Bronchial epithelial cell (primary cell): ENCODE measurements at regions not wholly inside any gene's neighbourhood (a gene's known extent, or its start where the extent isn't known, plus 50 kb on each side); places are given as distances from the start of the nearest gene placed in this dataset.

Experiments
- DNase-seq: peaks from one replicate; pipeline ENCODE4 v3.0.0-alpha.2; 2010; ENCODE audit warnings: low read depth
- FAIRE-seq: peaks from 2 replicates; lab custom pipeline; 2011; peaks lifted over from hg19 to GRCh38; lab: Jason Lieb, UNC
- H3K27me3 ChIP-seq: 2 replicates; pipeline ENCODE4 v1.5.1; 2011; ENCODE audit warnings: low read length; ENCODE audit not compliant: control insufficient read depth, insufficient read depth
- H3K36me3 ChIP-seq: 2 replicates; pipeline ENCODE4 v1.5.1; 2011; ENCODE audit warnings: low read length; ENCODE audit not compliant: control insufficient read depth, insufficient read depth
- H3K4me3 ChIP-seq: 2 replicates; pipeline ENCODE4 v1.5.1; 2011; ENCODE audit warnings: mild to moderate bottlenecking, low read depth, low read length, control low read depth
- TF ChIP-seq, protein P1 (sequence below): IDR thresholded peaks from 2 replicates; pipeline ENCODE4 v1.5.1; 2011; ENCODE audit warnings: mild to moderate bottlenecking, moderate library complexity, low read length, control low read depth, inconsistent platforms; ENCODE audit not compliant: insufficient read depth, severe bottlenecking

DNA sequence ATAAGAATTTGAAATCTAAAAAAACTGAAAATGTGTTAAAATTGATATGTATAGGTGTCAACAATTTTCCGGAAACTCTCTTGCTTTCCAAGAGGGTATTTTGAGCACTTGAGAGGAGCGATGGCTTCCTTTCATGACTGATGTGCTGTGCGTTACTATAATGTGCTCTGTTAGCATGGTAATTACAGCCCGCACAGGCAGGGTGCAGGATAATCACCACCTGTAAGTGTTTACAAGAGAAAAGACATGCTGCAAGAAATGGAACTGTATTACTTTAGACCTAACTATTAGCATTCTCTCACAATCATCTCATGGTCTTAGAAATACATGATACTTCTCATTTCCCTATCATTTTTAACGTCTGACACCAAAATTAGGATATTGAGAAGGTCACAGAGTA is 92.4 kb upstream of the ADARB2 start:
- H3K27me3 ChIP-seq: no peaks in the 10 kb centered on the region
- no peaks in the 10 kb centered on the region for H3K36me3 ChIP-seq
- TF ChIP-seq, protein P1, sequence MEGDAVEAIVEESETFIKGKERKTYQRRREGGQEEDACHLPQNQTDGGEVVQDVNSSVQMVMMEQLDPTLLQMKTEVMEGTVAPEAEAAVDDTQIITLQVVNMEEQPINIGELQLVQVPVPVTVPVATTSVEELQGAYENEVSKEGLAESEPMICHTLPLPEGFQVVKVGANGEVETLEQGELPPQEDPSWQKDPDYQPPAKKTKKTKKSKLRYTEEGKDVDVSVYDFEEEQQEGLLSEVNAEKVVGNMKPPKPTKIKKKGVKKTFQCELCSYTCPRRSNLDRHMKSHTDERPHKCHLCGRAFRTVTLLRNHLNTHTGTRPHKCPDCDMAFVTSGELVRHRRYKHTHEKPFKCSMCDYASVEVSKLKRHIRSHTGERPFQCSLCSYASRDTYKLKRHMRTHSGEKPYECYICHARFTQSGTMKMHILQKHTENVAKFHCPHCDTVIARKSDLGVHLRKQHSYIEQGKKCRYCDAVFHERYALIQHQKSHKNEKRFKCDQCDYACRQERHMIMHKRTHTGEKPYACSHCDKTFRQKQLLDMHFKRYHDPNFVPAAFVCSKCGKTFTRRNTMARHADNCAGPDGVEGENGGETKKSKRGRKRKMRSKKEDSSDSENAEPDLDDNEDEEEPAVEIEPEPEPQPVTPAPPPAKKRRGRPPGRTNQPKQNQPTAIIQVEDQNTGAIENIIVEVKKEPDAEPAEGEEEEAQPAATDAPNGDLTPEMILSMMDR: no peak
- no peak overlapping the region for H3K4me3 ChIP-seq
- no peak for FAIRE-seq
- DNase-seq: no peak

DNA sequence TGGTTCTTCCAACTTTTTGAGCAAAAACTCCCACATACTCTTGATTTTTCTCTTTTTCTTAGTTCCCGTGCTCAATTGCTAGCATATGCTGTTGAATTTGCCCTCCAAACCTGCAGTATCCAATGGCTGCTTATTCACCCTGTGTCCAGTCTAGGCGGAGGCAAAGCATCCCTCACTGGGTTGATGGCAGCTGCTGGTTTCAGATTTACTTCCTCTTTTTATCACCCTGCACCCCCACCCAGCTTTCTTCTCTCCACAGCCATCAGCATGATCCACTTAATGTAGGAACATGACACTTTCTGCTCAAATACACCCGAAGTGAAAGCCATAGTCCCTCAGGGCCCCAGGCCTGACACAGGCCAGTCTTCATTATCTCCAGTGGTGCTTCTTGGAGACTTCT is 87.6 kb upstream of the ADARB2 start:
- TF ChIP-seq, protein P1: no peak
- no peak for FAIRE-seq
- Histone ChIP-seq H3K4me3 (no peak overlapping the region), H3K27me3 (no peaks in the 10 kb centered on the region), H3K36me3 (no peaks in the 10 kb centered on the region)
- no peak for DNase-seq

DNA sequence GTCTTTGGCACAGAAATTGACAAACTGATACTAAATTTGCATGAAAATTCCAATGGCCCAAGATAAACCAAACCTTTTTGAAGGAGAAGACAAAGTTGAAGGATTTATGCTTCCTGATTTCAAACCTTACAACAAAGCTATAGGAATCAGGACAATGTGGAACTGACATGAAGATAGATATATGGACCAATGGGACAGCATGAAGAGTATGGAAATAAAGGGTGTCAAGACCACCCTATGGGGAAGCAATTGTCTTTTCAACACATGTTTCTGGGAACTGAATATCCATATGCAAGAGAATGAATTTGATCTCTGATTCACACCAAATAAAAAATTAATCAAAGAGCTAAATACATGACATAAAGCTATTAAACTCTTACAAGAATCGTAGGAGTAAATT is 77.2 kb upstream of the ADARB2 start:
- FAIRE-seq (no peak), DNase-seq (no peak)
- no peak overlapping the region for H3K4me3 ChIP-seq
- no peaks in the 10 kb centered on the region for H3K36me3 ChIP-seq
- TF ChIP-seq, protein P1: no peak
- H3K27me3 ChIP-seq: no peaks in the 10 kb centered on the region

DNA sequence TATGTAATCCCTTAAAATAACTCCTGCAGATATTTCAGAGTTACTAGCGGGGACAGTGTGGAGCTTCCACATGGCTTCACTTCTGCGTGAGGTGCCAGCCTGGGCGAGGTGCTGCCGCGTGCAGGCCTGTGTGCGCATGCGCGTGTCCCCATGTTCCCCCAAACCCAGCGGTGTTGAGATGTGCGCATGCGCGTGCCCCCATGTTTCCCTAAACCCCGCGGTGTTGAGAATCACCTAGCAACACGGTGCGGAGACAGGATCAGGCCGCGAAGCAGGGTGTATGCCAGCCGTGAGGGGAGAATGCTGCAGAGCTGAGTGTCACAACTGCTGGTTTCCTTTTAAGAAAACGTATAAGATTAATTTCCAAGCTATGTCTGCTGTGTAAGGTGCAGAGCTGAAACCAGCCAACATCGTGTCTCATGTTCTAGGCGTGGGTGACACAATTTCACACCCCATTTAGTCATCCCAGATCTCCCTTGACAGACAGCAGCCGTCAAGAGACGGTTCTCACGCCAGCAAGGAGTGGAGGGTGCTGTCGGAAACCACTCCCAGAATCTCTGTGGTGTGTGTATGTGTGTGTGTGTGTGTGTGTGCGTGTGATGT is 71.9 kb upstream of the ADARB2 start:
- Histone ChIP-seq H3K36me3 (no peaks in the 10 kb centered on the region), H3K4me3 (no peak overlapping the region), H3K27me3 (no peaks in the 10 kb centered on the region)
- TF ChIP-seq, protein P1: no peak
- DNase-seq (no peak), FAIRE-seq (no peak)

DNA sequence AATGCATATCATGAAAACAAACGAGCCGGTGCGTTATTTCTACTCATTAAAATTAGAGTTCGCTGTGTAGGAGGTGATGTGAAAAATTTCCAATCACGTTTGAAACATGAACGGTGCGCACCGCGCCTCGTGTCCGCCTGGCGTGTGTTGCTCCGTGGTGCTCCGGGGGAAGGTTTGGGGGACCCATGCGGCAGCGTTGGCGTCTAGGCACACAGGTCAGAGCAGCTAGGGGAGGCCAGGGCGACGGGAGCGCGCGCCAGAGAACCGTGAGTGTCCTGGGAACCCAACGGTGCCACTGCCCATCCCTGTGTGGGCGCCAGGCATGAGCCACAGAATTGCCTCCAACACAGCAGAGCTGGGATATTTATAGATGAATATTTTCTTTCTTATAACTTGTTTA is 70.6 kb upstream of the ADARB2 start:
- H3K36me3 ChIP-seq: no peaks in the 10 kb centered on the region
- H3K27me3 ChIP-seq: no peaks in the 10 kb centered on the region
- FAIRE-seq (no peak), DNase-seq (no peak)
- no peak overlapping the region for H3K4me3 ChIP-seq
- TF ChIP-seq, protein P1: no peak

DNA sequence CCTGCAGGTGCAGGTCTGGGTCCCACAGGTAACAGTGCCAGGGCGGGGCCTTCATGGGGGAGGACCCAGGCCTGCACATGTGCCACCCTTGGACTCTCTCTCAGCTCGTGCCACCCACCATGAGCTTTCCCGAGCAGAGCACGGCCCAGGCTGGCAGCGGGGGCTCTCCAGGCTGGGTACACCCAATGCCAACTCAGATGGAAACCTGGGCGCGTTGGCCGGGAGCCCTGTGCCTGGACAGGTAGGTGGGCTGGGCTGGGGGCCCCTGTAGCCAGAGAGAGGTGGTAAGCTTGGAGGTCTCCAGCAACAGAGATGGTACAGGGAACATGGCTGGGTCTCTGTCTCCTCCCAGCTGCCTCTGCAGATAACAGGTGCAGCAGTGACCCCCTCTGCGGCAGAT is 69.9 kb upstream of the ADARB2 start:
- FAIRE-seq (no peak), DNase-seq (no peak)
- H3K27me3 ChIP-seq: no peaks in the 10 kb centered on the region
- TF ChIP-seq, protein P1: no peak
- no peak overlapping the region for H3K4me3 ChIP-seq
- H3K36me3 ChIP-seq: no peaks in the 10 kb centered on the region
